Stimulated activated CD4-positive, alpha-beta T cell treated with anti-CD3 and anti-CD28 coated beads, TNF-alpha, amount 100 ng/mL, for 1 hour (primary cell): ENCODE measurements at regions not wholly inside any gene's neighbourhood (a gene's known extent, or its start where the extent isn't known, plus 50 kb on each side); places are given as distances from the start of the nearest gene placed in this dataset.

Experiments
- DNase-seq, 3 donors: peaks; one replicate each; pipeline ENCODE4 v3.0.0-alpha.2; 2020; ENCODE audit warnings: low read depth in 3 of 3, low spot score in 1 of 3

DNA sequence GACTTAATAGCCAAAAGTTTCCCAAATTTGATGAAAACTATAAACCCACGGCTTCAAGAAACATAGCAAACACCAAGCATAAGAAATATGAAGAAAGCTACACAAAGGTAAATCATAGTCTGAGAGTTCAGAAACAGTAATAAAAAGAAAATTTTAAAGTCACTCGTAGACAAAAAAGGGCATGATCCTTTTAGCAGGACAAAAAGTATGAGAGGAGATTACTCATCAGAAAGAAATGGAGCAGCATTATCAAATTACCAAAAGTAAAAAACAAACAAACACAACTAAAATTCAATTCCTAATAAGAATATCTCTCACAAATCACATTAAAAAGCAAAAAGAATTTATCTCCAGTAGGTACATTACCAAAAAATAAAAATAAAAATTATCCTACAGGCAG lies 279.4 kb upstream of the UBE2E2 start:
- no peak for DNase-seq

DNA sequence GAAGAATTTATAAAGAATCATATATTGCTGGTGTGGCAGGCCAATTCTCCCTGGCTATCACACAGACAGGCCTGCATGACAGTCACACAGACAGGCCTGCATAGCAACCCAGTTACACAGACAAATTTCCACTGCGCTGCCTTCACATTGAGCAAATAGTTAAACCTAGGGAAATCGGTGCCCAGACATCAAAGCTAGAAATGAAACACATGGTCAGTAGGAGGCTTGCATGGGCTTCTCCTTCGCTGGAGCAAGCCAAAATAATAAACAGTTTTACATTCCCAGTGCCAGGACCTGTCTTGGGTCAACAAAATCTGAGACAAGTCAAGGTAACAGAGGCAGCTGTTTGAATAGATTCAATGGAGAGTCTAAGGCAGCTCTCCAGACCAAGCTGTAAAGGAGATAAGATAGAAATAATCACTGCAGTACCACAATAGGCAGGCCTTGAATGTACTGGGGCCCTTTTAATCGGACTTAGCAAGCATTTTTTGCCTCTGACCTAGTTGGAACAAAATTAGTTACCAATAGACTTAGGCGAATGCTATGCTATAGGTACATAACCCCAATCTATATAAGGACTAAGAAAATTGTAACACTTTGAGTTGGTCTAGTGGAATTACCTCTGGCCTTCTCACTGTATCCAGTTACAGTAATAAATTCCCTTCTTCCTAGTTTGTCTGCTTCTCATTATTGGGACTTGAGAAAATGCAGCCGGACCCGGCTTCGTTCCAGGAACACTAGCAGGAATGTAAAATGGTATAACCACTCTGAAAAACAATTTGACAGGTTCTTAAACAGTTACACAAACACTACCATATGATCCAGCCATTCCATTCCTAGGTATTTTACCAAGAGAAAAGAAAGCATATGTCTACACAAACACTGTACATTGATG lies 274.7 kb upstream of the UBE2E2 start:
- no peak for DNase-seq

- no peak for DNase-seq
These were observed 269.9 kb upstream of the UBE2E2 start for GRCh38 chr3:22933051-22933840.

GRCh38 chr3:22933841-22934116 lies 269.3 kb upstream of the UBE2E2 start:
- no peak for DNase-seq

DNA sequence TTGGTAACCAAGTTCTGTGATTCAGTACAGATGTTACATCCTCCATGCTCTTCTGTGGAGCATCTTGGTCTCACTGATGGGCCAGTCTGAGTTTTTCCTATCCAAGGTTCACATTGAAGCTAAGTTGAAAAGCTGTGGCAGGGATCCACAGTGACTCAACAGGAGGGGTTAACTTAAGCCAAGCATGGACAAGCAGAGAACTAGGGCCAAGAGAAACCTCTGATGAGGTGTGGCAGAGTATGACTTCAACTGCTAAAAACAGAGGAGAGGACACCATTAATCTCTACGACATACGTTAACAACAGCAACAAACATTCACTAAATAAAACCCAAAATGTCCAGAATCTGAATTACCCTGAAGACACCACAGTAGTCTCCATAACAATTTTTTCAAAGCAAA lies 268.1 kb upstream of the UBE2E2 start:
- no peak for DNase-seq

- no peak for DNase-seq
These were observed 265.6 kb upstream of the UBE2E2 start for GRCh38 chr3:22937536-22937935.

GRCh38 chr3:22938739-22939138 lies 264.4 kb upstream of the UBE2E2 start:
- no peak for DNase-seq

- no peak for DNase-seq
These were observed 263.8 kb upstream of the UBE2E2 start for GRCh38 chr3:22939349-22939748.

DNA sequence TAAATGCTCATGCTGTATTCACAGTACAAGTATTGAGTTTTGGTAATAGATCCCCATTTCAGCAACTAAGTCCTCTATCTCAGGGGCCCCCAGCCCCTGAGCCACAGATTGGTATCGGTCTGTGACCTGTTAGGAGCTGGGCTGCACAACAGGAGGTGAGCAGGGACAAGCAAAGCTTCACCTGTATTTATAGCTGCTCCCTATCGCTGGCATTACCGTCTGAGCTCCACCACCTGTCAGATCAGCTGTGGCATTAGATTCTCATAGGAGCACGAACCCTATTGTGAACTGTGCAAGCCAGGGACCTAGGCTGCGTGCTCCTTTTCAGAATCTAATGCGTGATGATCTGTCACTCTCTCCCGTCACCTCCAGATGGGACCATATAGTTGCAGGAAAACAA lies 262.8 kb upstream of the UBE2E2 start:
- no peak for DNase-seq

- DNase-seq, result no peak
These were observed 260.1 kb upstream of the UBE2E2 start for GRCh38 chr3:22942981-22943380.

- no peak for DNase-seq
These were observed 255.3 kb upstream of the UBE2E2 start for GRCh38 chr3:22947851-22948250.

GRCh38 chr3:22951910-22952309 lies 251.2 kb upstream of the UBE2E2 start:
- no peak for DNase-seq

GRCh38 chr3:22952860-22953259 lies 250.3 kb upstream of the UBE2E2 start:
- DNase-seq, result no peak

- DNase-seq, result no peak
These were observed 243.5 kb upstream of the UBE2E2 start for GRCh38 chr3:22959593-22959992.

DNA sequence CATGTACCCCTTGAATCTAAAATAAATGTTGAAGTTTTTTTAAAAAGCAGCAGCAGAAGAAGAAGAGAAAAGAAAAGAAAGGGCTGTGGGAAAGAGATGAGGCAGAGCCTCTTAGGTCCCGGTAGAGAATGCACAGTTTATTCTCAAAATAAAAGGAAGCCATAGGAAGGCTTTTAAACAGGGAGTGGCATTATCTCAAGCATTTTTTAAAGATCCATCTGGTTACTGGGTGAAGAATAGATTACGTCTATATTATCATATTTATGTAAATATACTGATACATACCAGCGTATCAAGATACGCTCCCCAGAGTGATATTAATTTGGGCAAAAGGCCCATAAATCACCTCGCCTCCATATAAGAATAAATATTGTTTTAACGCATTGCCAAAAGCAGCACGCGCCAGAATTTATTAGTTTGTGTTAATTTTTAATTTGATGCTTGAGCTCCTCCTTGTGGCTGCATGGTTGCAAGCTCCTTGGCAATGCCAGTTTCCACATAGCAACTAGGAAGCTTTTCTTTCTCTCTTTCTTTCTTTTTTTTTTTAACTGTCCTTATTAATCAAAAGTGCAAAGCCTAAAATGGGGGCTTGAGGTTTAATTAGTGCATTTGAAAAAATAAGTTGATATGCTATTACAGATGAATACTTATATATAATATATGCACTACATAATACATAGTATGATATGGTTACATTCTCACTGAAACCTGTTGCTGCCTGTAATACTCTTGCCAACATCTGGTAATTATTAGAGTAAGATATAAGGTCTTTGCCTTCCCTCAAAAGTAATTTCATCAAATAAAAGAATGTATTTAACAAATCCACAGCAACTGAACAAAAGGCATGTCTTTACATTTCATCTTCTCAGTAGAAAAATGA lies 242.8 kb upstream of the UBE2E2 start:
- DNase-seq, result no peak

DNA sequence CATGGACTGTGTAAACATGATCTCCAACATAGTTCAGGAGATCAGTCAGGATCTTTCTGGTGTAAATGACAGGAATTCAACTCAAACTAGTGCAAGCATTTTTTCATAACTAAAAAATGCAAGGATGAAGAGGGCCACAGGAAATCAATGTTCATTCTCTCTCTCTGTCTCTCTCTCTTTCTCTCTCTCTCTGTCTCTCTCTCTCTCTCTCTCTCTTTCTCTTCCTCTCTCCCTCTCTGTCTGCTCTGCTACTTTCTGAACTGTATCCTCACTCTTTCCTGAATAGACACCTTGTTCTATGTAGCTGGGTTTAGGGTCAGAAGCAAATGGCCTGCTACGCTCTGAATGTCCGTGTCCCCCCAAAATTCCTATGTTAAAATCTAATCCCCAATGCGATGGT lies 240.9 kb upstream of the UBE2E2 start:
- DNase-seq, result no peak

DNA sequence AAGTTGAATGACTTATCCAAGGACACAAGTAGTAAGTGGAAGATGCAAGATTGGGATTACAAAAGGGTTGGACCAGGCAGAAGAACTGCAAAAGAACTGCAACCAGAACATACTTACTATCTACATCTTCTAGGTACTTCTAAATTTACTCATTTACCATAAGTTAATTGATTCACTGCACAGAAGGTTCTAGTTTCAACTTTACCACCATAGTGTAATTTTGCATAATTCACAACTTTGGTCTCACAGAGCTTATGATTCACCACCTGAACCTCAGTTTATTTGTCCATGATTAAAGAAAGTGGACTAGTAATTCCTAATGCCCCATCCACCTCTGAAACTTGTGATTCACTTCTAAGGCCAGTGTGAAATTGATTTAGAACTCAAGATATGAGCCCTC lies 236.8 kb upstream of the UBE2E2 start:
- DNase-seq, result no peak

DNA sequence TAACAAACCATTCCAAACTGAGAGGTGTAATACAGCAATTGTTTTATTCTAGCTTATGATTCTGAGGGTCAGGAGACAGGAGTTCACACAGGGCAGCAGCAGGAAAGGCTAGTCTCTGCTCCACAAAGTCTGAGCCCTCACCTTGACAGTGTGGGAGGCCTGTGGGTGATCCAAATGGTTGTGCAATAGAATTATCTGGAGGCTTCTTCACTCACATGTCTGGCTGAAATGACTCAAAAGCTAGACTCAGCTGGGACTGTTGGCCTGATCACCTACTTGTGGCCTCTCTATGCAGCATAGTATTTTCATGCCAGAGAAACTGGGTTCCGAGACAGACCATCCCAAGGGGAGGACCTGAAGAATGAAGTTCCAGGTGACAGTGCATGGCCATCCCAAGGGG lies 233.9 kb upstream of the UBE2E2 start:
- DNase-seq, result no peak

- no peak for DNase-seq
These were observed 231.6 kb upstream of the UBE2E2 start for GRCh38 chr3:22971497-22971896.

DNA sequence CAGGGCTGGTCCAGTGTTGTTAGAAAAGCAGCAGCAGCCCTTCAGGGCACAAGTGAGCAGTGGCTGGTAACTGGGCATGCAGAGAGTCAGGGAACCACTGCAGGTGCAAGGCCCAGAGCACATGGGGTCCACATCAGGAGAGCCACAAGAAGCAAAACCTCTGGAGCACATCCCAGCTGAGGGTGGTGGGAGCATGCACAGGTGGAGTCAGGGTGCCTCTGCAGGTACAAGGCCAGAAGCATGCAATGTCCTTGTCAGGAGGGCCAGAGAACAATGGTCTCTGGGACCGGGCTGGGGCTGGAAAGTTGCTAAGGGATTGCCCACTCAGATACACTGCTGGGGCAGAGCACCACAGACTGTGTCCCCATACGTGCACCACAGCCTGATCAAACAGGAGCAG lies 226.1 kb upstream of the UBE2E2 start:
- DNase-seq, result no peak

GRCh38 chr3:22977650-22978289 lies 225.4 kb upstream of the UBE2E2 start:
- no peak for DNase-seq
